H1 (cell line): ENCODE measurements at regions not wholly inside any gene's neighbourhood (a gene's known extent, or its start where the extent isn't known, plus 50 kb on each side); places are given as distances from the start of the nearest gene placed in this dataset.

Source experiments
- CTCF ChIA-PET: fragments of 300-600 bp; sonication (Branson Sonifier 250); formaldehyde crosslinking; loops from one replicate; lab custom pipeline; 2021; ENCODE audit not compliant: partially characterized antibody; lab: Charles Lee
- POLR2A ChIA-PET: fragments of 300-600 bp; sonication (Branson Sonifier 250); formaldehyde crosslinking; loops from one replicate; lab custom pipeline; 2021; ENCODE audit warnings: inconsistent platforms; ENCODE audit not compliant: partially characterized antibody; lab: Charles Lee
- DNase-seq, 2 experiments: peaks; one replicate each; pipeline versions ENCODE4 v3.0.0 to v3.0.0-alpha.2; 2010 to 2022; ENCODE audit warnings: low spot score in 2 of 2, low read depth in 1 of 2, mixed read lengths in 1 of 2
- FAIRE-seq: peaks from 2 replicates; lab custom pipeline; 2011; peaks lifted over from hg19 to GRCh38; lab: Jason Lieb, UNC
- H2AFZ ChIP-seq: 2 replicates; pipeline ENCODE4 v1.8.1; 2012; ENCODE audit warnings: low read length, inconsistent platforms
- H2AK5ac ChIP-seq: 2 replicates; pipeline ENCODE4 v1.6.1; 2013; ENCODE audit warnings: low read depth, low read length
- H2BK120ac ChIP-seq: replicated peaks from 2 replicates; pipeline ENCODE3; 2013; ENCODE audit warnings: low read depth, low read length, inconsistent platforms
- H2BK12ac ChIP-seq: 2 replicates; pipeline ENCODE4 v1.6.1; 2013; ENCODE audit warnings: low read depth, low read length
- H2BK15ac ChIP-seq: 2 replicates; pipeline ENCODE4 v1.6.1; 2013; ENCODE audit warnings: low read length
- H2BK20ac ChIP-seq: 2 replicates; pipeline ENCODE4 v1.6.1; 2013; ENCODE audit warnings: low read length
- H2BK5ac ChIP-seq: 2 replicates; pipeline ENCODE4 v1.6.1; 2013; ENCODE audit warnings: low read depth, low read length
- H3K14ac ChIP-seq: 2 replicates; pipeline ENCODE4 v1.6.1; 2013; ENCODE audit warnings: inconsistent platforms; ENCODE audit not compliant: insufficient read length
- H3K18ac ChIP-seq: 2 replicates; pipeline ENCODE4 v1.6.1; 2013; ENCODE audit warnings: low read length; ENCODE audit errors: extremely low read depth
- H3K23ac ChIP-seq: 2 replicates; pipeline ENCODE4 v1.6.1; 2013; ENCODE audit warnings: inconsistent platforms; ENCODE audit not compliant: insufficient read length
- H3K23me2 ChIP-seq: 2 replicates; pipeline ENCODE4 v1.6.1; 2013; ENCODE audit warnings: low read depth, low read length
- H3K27ac ChIP-seq: 2 replicates; pipeline ENCODE4 v1.6.1; 2011; ENCODE audit warnings: low read depth, low read length, inconsistent platforms
- H3K27me3 ChIP-seq, 4 experiments: replicated peaks in 1 of 4; 1 replicate in 1 of 4; 2 replicates in 3 of 4; pipeline versions ENCODE4 v1.6.1 to v1.8.1; 2011 to 2013; ENCODE audit warnings: low read length in 3 of 4, mild to moderate bottlenecking in 3 of 4, inconsistent platforms in 2 of 4, mixed read lengths in 2 of 4, moderate library complexity in 1 of 4; ENCODE audit not compliant: control insufficient read depth in 3 of 4, insufficient read depth in 3 of 4; ENCODE audit errors: extremely low read depth in 1 of 4
- H3K36me3 ChIP-seq, 4 experiments: 2 replicates each; pipeline versions ENCODE4 v1.6.1 to v1.8.1; 2011 to 2013; ENCODE audit warnings: mild to moderate bottlenecking in 4 of 4, low read length in 3 of 4, moderate library complexity in 2 of 4, control low read depth in 1 of 4, inconsistent platforms in 1 of 4; ENCODE audit not compliant: insufficient read depth in 4 of 4, control insufficient read depth in 2 of 4
- H3K4ac ChIP-seq: replicated peaks from 2 replicates; pipeline ENCODE3; 2013; ENCODE audit warnings: low read length, low read depth, mixed read lengths, inconsistent platforms; ENCODE audit not compliant: insufficient read length
- H3K4me1 ChIP-seq, 4 experiments: replicated peaks in 1 of 4; 1 replicate in 1 of 4; 2 replicates in 3 of 4; pipeline versions ENCODE4 v1.6.1 to v1.8.1; 2011 to 2013; ENCODE audit warnings: low read length in 3 of 4, inconsistent platforms in 2 of 4, mixed read lengths in 1 of 4; ENCODE audit not compliant: insufficient read depth in 4 of 4, control insufficient read depth in 3 of 4
- H3K4me2 ChIP-seq, 2 experiments: 2 replicates each; pipeline versions ENCODE4 v1.6.1 to v1.8.1; 2011 to 2013; ENCODE audit warnings: low read depth in 2 of 2, low read length in 2 of 2, control low read depth in 1 of 2, inconsistent platforms in 1 of 2, mild to moderate bottlenecking in 1 of 2; ENCODE audit not compliant: insufficient read depth in 1 of 2
- H3K4me3 ChIP-seq, 4 experiments: fragments of 200-600, 300-600 bp in 1 of 4; sonication (generic), shearing (Covaris generic), sonication (Bioruptor Twin) in 1 of 4; 2 replicates each; pipeline versions ENCODE4 v1.5.1 to v1.8.1; 2011 to 2016; ENCODE audit warnings: low read length in 4 of 4, low read depth in 3 of 4, control low read depth in 2 of 4, inconsistent platforms in 2 of 4, mild to moderate bottlenecking in 2 of 4, mixed read lengths in 1 of 4, moderate library complexity in 1 of 4; ENCODE audit not compliant: insufficient read depth in 2 of 4; ENCODE audit errors: extremely low read depth in 1 of 4
- H3K56ac ChIP-seq: replicated peaks from 2 replicates; pipeline ENCODE3; 2013; ENCODE audit warnings: low read depth, mild to moderate bottlenecking, mixed read lengths, low read length, inconsistent platforms; ENCODE audit not compliant: insufficient read length
- H3K79me1 ChIP-seq: 2 replicates; pipeline ENCODE4 v1.6.1; 2013; ENCODE audit warnings: low read depth, low read length, control low read depth
- H3K79me2 ChIP-seq, 2 experiments: 2 replicates each; pipeline versions ENCODE4 v1.6.1 to v1.8.1; 2012 to 2013; ENCODE audit warnings: low read length in 2 of 2, mild to moderate bottlenecking in 2 of 2, inconsistent platforms in 1 of 2; ENCODE audit not compliant: insufficient read depth in 2 of 2, control insufficient read depth in 1 of 2
- H3K9ac ChIP-seq, 4 experiments: replicated peaks in 1 of 4; 1 replicate in 1 of 4; 2 replicates in 3 of 4; pipeline versions ENCODE4 v1.6.1 to v1.8.1; 2011 to 2013; ENCODE audit warnings: low read depth in 3 of 4, low read length in 3 of 4, control low read depth in 2 of 4, mild to moderate bottlenecking in 2 of 4, moderate library complexity in 2 of 4, inconsistent platforms in 1 of 4; ENCODE audit errors: extremely low read depth in 1 of 4
- H3K9me3 ChIP-seq, 2 experiments: 2 replicates each; pipeline versions ENCODE4 v1.6.1 to v1.8.1; 2012 to 2013; ENCODE audit warnings: mild to moderate bottlenecking in 2 of 2, moderate library complexity in 2 of 2, control low read depth in 1 of 2, inconsistent platforms in 1 of 2, low read depth in 1 of 2, low read length in 1 of 2, mixed read lengths in 1 of 2; ENCODE audit not compliant: insufficient read depth in 2 of 2
- H4K20me1 ChIP-seq, 2 experiments: replicated peaks in 1 of 2; 2 replicates each; pipeline versions ENCODE3 to v1.8.1; 2011 to 2013; ENCODE audit warnings: inconsistent platforms in 2 of 2, low read length in 2 of 2, mild to moderate bottlenecking in 1 of 2; ENCODE audit not compliant: insufficient read depth in 2 of 2, control insufficient read depth in 1 of 2
- H4K5ac ChIP-seq: 2 replicates; pipeline ENCODE4 v1.6.1; 2013; ENCODE audit warnings: low read length, low read depth, mixed read lengths, inconsistent platforms; ENCODE audit not compliant: insufficient read length
- H4K8ac ChIP-seq: 2 replicates; pipeline ENCODE4 v1.8.0; 2013; ENCODE audit warnings: mild to moderate bottlenecking, moderate library complexity, low read length, inconsistent platforms; ENCODE audit not compliant: insufficient read depth; ENCODE audit errors: extremely low read depth
- H4K91ac ChIP-seq: replicated peaks from 2 replicates; pipeline ENCODE3; 2013; ENCODE audit warnings: low read length, mixed read lengths, inconsistent platforms; ENCODE audit not compliant: insufficient read length
- BACH1 ChIP-seq: IDR thresholded peaks from 2 replicates; pipeline ENCODE4 v1.6.1; 2012; ENCODE audit warnings: low read length, improper control_type of control experiment
- NRF1 ChIP-seq: IDR thresholded peaks from 2 replicates; pipeline ENCODE4 v1.6.1; 2011; ENCODE audit warnings: mild to moderate bottlenecking, low read depth, low read length, improper control_type of control experiment
- WGBS, 2 experiments: shearing (Covaris generic) in 1 of 2; methylation state at CpG; one replicate each; pipeline versions ENCODE4 v1.1.6 to v1.1.7; 2013 to 2015; ENCODE audit warnings: low lambda C conversion rate in 2 of 2, mixed read lengths in 2 of 2, inconsistent platforms in 1 of 2, low coverage in 1 of 2, missing lambda C conversion rate in 1 of 2; ENCODE audit not compliant: insufficient replicate concordance in 2 of 2, insufficient coverage in 1 of 2, insufficient read length in 1 of 2; ENCODE audit errors: extremely low coverage in 1 of 2, missing lambda C conversion rate in 1 of 2; 5-methylcytosine and 5-hydroxymethylcytosine counted together

DNA sequence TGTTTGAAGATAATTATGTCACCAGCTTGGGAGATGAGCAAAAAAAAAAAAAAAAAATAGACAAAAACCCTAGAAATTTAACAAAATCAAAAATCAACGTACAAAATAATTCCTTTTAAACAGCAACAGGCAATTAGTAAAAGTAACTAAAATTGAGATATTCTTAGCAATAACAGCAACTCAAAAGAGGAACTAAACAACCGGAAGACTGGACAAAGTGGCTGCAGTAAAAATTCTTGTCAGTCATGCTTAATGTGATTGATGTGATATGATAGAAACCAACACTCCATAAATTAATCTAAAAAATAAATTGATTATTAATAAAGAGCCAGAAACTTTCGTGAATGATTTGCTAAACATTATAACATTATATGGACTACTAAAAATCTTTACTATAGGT is 1534.6 kb upstream of the AGA start:
- Histone ChIP-seq H2BK12ac (no peak overlapping the region), H4K8ac (no peak overlapping the region), H2BK15ac (no peak overlapping the region), H3K27me3 (no peaks in the 10 kb centered on the region), H3K27ac (no peak overlapping the region), H3K18ac (no peak overlapping the region), H2BK120ac (no peak overlapping the region), H3K79me2 (no peaks in the 10 kb centered on the region), H3K4me1 (no peaks in the 10 kb centered on the region), H2AFZ (no peak overlapping the region), H2BK5ac (no peak overlapping the region), H3K79me1 (no peaks in the 10 kb centered on the region), H3K4me2 (no peak overlapping the region), H2AK5ac (no peak overlapping the region), H3K9me3 (no peaks in the 10 kb centered on the region), H4K20me1 (no peaks in the 10 kb centered on the region), H3K56ac (no peak overlapping the region), H3K4ac (no peak overlapping the region), H4K91ac (no peak overlapping the region), H3K9ac (no peak overlapping the region), H3K23ac (no peak overlapping the region), H3K36me3 (no peaks in the 10 kb centered on the region), H3K4me3 (no peak overlapping the region), H3K14ac (no peak overlapping the region), H4K5ac (no peak overlapping the region), H3K23me2 (no peaks in the 10 kb centered on the region), H2BK20ac (no peak overlapping the region)
- TF ChIP-seq BACH1: no peak
- TF ChIP-seq NRF1: no peak
- CTCF ChIA-PET: no interaction called here
- FAIRE-seq: no peak
- POLR2A ChIA-PET: no interaction called here
- WGBS, 2 experiments: 84% methylated on average over 3 of the region's 3 CpGs; no CpG with 5 or more reads in 1 of the 2 experiments
- DNase-seq: no peak
